ENCODE measurements at regions not wholly inside any gene's neighbourhood (a gene's known extent, or its start where the extent isn't known, plus 50 kb on each side); places are given as distances from the start of the nearest gene placed in this dataset.

- TF ChIP-seq REST (IDR thresholded peaks at IDR 0.05; ENCODE audit: insufficient read depth in 1 of 2, low read depth in 2 of 2, low read length in 2 of 2) (no peak), SIN3A (IDR thresholded peaks at IDR 0.05; ENCODE audit: borderline replicate concordance, insufficient read depth, low read length) (no peak), POLR2AphosphoS5 (IDR thresholded peaks at IDR 0.05; ENCODE audit: low read depth, low read length) (no peak)
Observed at GRCh38 chr14:22390824-22391461, 198.1 kb downstream of the DAD1 start.

Measured in PFSK-1 (cell line).